Testis (tissue), 2 donors: ENCODE measurements at regions not wholly inside any gene's neighbourhood (a gene's known extent, or its start where the extent isn't known, plus 50 kb on each side); places are given as distances from the start of the nearest gene placed in this dataset.
"Not testable (repeated sequence)": the region's sequence is repeated elsewhere in the genome, so short reads cannot be mapped to it uniquely, and the experiment has no call there.

Experiments
- POLR2A ChIP-seq: fragments of 450-650 bp; IDR thresholded peaks from one replicate; pipeline ENCODE4 v1.6.1; 2017; ENCODE audit warnings: antibody characterized with exemption, mild to moderate bottlenecking, moderate library complexity
- TF ChIP-seq, protein P1 (sequence below), 3 experiments: fragments of 450-650 bp in 2 of 3; fragments of 200-600 bp in 1 of 3; sonication (generic) in 1 of 3; IDR thresholded peaks; one replicate each; pipeline ENCODE4 v1.5.1; 2016 to 2019; ENCODE audit warnings: antibody characterized with exemption in 3 of 3, mild to moderate bottlenecking in 2 of 3, moderate library complexity in 1 of 3

DNA sequence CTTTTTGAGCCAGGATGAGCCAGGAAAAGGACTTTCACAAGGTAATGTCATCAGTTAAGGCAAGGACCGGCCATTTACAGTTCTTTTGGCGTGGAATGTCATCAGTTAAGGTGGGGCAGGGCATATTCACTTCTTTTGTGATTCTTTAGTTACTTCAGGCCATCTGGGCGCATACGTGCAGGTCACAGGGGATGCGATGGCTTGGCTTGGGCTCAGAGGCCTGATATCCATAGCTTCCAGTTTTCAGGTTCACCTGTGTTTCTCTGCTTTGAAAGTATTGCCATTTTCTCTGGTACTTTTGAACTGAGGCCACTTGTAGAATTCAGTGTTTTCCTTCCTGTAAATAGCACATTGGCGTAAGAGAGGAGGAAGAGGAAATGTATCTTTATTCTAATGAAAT is 546.9 kb downstream of the NR2F2 start:
- not testable (repeated sequence) for TF ChIP-seq POLR2A
- TF ChIP-seq, protein P1, sequence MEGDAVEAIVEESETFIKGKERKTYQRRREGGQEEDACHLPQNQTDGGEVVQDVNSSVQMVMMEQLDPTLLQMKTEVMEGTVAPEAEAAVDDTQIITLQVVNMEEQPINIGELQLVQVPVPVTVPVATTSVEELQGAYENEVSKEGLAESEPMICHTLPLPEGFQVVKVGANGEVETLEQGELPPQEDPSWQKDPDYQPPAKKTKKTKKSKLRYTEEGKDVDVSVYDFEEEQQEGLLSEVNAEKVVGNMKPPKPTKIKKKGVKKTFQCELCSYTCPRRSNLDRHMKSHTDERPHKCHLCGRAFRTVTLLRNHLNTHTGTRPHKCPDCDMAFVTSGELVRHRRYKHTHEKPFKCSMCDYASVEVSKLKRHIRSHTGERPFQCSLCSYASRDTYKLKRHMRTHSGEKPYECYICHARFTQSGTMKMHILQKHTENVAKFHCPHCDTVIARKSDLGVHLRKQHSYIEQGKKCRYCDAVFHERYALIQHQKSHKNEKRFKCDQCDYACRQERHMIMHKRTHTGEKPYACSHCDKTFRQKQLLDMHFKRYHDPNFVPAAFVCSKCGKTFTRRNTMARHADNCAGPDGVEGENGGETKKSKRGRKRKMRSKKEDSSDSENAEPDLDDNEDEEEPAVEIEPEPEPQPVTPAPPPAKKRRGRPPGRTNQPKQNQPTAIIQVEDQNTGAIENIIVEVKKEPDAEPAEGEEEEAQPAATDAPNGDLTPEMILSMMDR (IDR thresholded peaks at IDR 0.05), result not testable (repeated sequence)
